Endothelial cell of umbilical vein (primary cell): ENCODE measurements at regions not wholly inside any gene's neighbourhood (a gene's known extent, or its start where the extent isn't known, plus 50 kb on each side); places are given as distances from the start of the nearest gene placed in this dataset.

Source experiments
- BruUV-seq: library from RNA; stranded (reverse); fragments of 400-500 nt; replicated peaks from 2 replicates; lab custom pipeline; 2021; lab: Mats Ljungman, UMichigan
- CTCF ChIA-PET: fragments of 300-600, 350-600 bp; sonication (Branson Sonifier 250); formaldehyde crosslinking; loops from one replicate; lab custom pipeline; 2021; ENCODE audit warnings: antibody characterized with exemption, inconsistent platforms; lab: Charles Lee
- POLR2A ChIA-PET: fragments of 300-600, 350-600 bp; sonication (Branson Sonifier 250); formaldehyde crosslinking; loops from one replicate; lab custom pipeline; 2021; ENCODE audit warnings: antibody characterized with exemption, inconsistent platforms; lab: Charles Lee
- DNase-seq: peaks from one replicate; pipeline ENCODE4 v3.0.0-alpha.2; 2011; ENCODE audit warnings: low read depth, low spot score
- FAIRE-seq: peaks from 2 replicates; lab custom pipeline; 2011; peaks lifted over from hg19 to GRCh38; lab: Jason Lieb, UNC
- H2AFZ ChIP-seq: 2 replicates; pipeline ENCODE4 v1.6.0; 2012; ENCODE audit warnings: low read depth, low read length, control low read depth, inconsistent platforms
- H3K27ac ChIP-seq: 2 replicates; pipeline ENCODE4 v1.5.1; 2011; ENCODE audit warnings: low read depth, mild to moderate bottlenecking, control low read depth, low read length, moderate library complexity; ENCODE audit not compliant: insufficient read depth
- H3K27me3 ChIP-seq, 2 experiments: 2 replicates each; pipeline versions ENCODE4 v1.6.0 to v1.6.1; 2011; ENCODE audit warnings: low read length in 2 of 2, mixed read lengths in 1 of 2; ENCODE audit not compliant: control insufficient read depth in 2 of 2, insufficient read depth in 2 of 2
- H3K36me3 ChIP-seq, 2 experiments: 2 replicates in 1 of 2; 3 replicates in 1 of 2; pipeline ENCODE4 v1.5.1; 2011; ENCODE audit warnings: low read length in 2 of 2, mild to moderate bottlenecking in 1 of 2, moderate library complexity in 1 of 2; ENCODE audit not compliant: control insufficient read depth in 2 of 2, insufficient read depth in 2 of 2; ENCODE audit errors: extremely low read depth in 1 of 2
- H3K4me1 ChIP-seq: 3 replicates; pipeline ENCODE4 v1.5.1; 2011; ENCODE audit warnings: mild to moderate bottlenecking, low read length; ENCODE audit not compliant: control insufficient read depth, insufficient read depth; ENCODE audit errors: extremely low read depth
- H3K4me2 ChIP-seq: 2 replicates; pipeline ENCODE4 v1.6.1; 2011; ENCODE audit warnings: low read length, control low read depth, mixed read lengths; ENCODE audit not compliant: insufficient read depth
- H3K4me3 ChIP-seq, 3 experiments: fragments of 200-600 bp in 1 of 3; sonication (generic), shearing (Covaris generic) in 1 of 3; replicated peaks in 1 of 3; 2 replicates each; pipeline ENCODE4 v1.5.1; 2011 to 2016; ENCODE audit warnings: control low read depth in 3 of 3, low read length in 3 of 3, mild to moderate bottlenecking in 2 of 3, inconsistent platforms in 1 of 3, low read depth in 1 of 3, moderate library complexity in 1 of 3; ENCODE audit not compliant: insufficient read depth in 1 of 3
- H3K79me2 ChIP-seq: 2 replicates; pipeline ENCODE4 v1.6.0; 2012; ENCODE audit warnings: low read length, inconsistent platforms; ENCODE audit not compliant: control insufficient read depth, insufficient read depth
- H3K9ac ChIP-seq: replicated peaks from 2 replicates; pipeline ENCODE3; 2011; ENCODE audit warnings: low read length, control low read depth; ENCODE audit not compliant: insufficient read depth; ENCODE audit errors: extremely low read depth
- H3K9me1 ChIP-seq: replicated peaks from 3 replicates; pipeline ENCODE4 v1.6.0; 2011; ENCODE audit warnings: mild to moderate bottlenecking, low read length; ENCODE audit not compliant: control insufficient read depth, insufficient read depth; ENCODE audit errors: extremely low read depth
- H3K9me3 ChIP-seq: replicated peaks from 2 replicates; pipeline ENCODE4 v1.5.1; 2012; ENCODE audit warnings: low read length, inconsistent platforms; ENCODE audit not compliant: control insufficient read depth, insufficient read depth
- H4K20me1 ChIP-seq: replicated peaks from 2 replicates; pipeline ENCODE3; 2011; ENCODE audit warnings: mild to moderate bottlenecking, low read length; ENCODE audit not compliant: control insufficient read depth, insufficient read depth; ENCODE audit errors: extremely low read depth
- CTCF ChIP-seq, 2 donors: IDR thresholded peaks; 1 replicate in 1 of 2; 2 replicates in 1 of 2; pipeline ENCODE4 v1.5.1; 2011; ENCODE audit warnings: low read length in 2 of 2, mild to moderate bottlenecking in 2 of 2, moderate library complexity in 2 of 2, control low read depth in 1 of 2, inconsistent platforms in 1 of 2, low read depth in 1 of 2; ENCODE audit not compliant: insufficient read depth in 1 of 2; ENCODE audit errors: extremely low read depth in 1 of 2
- EZH2 ChIP-seq: IDR thresholded peaks from 2 replicates; pipeline ENCODE4 v1.6.1; 2012; ENCODE audit warnings: borderline replicate concordance, low read depth, mild to moderate bottlenecking, moderate library complexity, low read length, inconsistent platforms; ENCODE audit not compliant: severe bottlenecking
- FOS ChIP-seq: IDR thresholded peaks from 2 replicates; pipeline ENCODE4 v1.6.1; 2011; ENCODE audit warnings: mild to moderate bottlenecking, low read length, moderate library complexity, borderline replicate concordance; ENCODE audit not compliant: insufficient read depth
- GATA2 ChIP-seq: IDR thresholded peaks from 2 replicates; pipeline ENCODE4 v1.7.0; 2011; ENCODE audit warnings: low read depth, mild to moderate bottlenecking, moderate library complexity, mixed read lengths, low read length; ENCODE audit not compliant: insufficient read length, insufficient read depth
- JUN ChIP-seq: IDR thresholded peaks from 2 replicates; pipeline ENCODE4 v1.6.1; 2011; ENCODE audit warnings: borderline replicate concordance, low read depth; ENCODE audit not compliant: insufficient read length, insufficient read depth
- MYC ChIP-seq: IDR thresholded peaks from one replicate; pipeline ENCODE4 v1.6.1; 2011; ENCODE audit warnings: mild to moderate bottlenecking, low read depth, low read length
- POLR2A ChIP-seq: IDR thresholded peaks from 2 replicates; pipeline ENCODE4 v1.6.1; 2012; ENCODE audit warnings: low read depth, mild to moderate bottlenecking, control low read depth, low read length
- POLR2AphosphoS5 ChIP-seq: IDR thresholded peaks from 2 replicates; pipeline ENCODE4 v1.6.1; 2012; ENCODE audit warnings: low read depth, mild to moderate bottlenecking, control low read depth, low read length, moderate library complexity; ENCODE audit not compliant: insufficient read depth
- dilution Hi-C: fragments of 300-500 bp; cut with MboI; formaldehyde crosslinking; loops from one replicate; pipeline ENCODE4 v1.15.0; 2019; ENCODE audit warnings: low sequenced_read_pairs; ENCODE audit not compliant: extremely low pct_ligation_motif_present
- intact Hi-C: fragments of 100-400 bp; cut with micrococcal nuclease; formaldehyde crosslinking; loops from one replicate; pipeline ENCODE4 v1.10.0; 2022
- TF ChIP-seq, protein P1 (sequence below): IDR thresholded peaks from 2 replicates; pipeline ENCODE4 v1.6.1; 2011; ENCODE audit not compliant: insufficient read depth, insufficient read length

DNA sequence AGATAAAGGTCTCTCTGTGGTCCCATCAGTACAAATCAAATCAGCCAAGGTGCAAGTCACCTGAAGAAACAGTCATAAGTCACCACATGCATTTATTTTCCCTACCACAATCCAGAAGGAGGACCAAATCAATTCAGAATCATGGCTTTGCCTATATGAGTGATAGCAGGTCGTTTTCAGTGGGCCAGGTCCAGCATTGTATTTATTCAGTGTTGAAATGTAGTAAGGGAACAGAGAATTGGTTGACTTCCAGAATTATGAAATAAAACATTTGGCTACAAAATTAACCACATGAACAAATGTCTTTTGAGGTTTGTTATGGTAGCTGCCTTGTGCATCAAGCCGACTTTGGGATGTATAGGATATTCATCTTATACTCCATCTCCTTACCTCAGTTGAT is 88.4 kb downstream of the POLR1F start:
- Histone ChIP-seq H3K27ac (no peak overlapping the region), H2AFZ (no peak overlapping the region), H3K4me1 (no peaks in the 10 kb centered on the region), H3K27me3 (no peaks in the 10 kb centered on the region), H4K20me1 (no peaks in the 10 kb centered on the region), H3K4me3 (no peak overlapping the region), H3K4me2 (no peak overlapping the region), H3K9ac (no peak overlapping the region), H3K9me3 (peaks cover 2% of the 10 kb centered on the region), H3K36me3 (no peaks in the 10 kb centered on the region), H3K79me2 (no peaks in the 10 kb centered on the region), H3K9me1 (no peaks in the 10 kb centered on the region)
- DNase-seq (no peak), FAIRE-seq (no peak)
- CTCF ChIA-PET, result no interaction called here
- no TSS peak for BruUV-seq
- TF ChIP-seq JUN, result no peak
- TF ChIP-seq, protein P1, sequence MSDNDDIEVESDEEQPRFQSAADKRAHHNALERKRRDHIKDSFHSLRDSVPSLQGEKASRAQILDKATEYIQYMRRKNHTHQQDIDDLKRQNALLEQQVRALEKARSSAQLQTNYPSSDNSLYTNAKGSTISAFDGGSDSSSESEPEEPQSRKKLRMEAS, result no peak
- no peak for TF ChIP-seq CTCF (IDR thresholded peaks at IDR 0.05; ENCODE audit: extremely low read depth in 1 of 2, insufficient read depth in 1 of 2, low read depth in 1 of 2, low read length in 2 of 2)
- no peak for TF ChIP-seq POLR2AphosphoS5
- TF ChIP-seq EZH2, result no peak
- TF ChIP-seq FOS, result no peak
- TF ChIP-seq MYC, result no peak
- no peak for TF ChIP-seq POLR2A
- no peak for TF ChIP-seq GATA2
- dilution Hi-C loops (no loop called here), intact Hi-C loops (no loop called here)
- POLR2A ChIA-PET, result no interaction called here
